ENCODE measurements at regions not wholly inside any gene's neighbourhood (a gene's known extent, or its start where the extent isn't known, plus 50 kb on each side); places are given as distances from the start of the nearest gene placed in this dataset.
"Not testable (repeated sequence)": the region's sequence is repeated elsewhere in the genome, so short reads cannot be mapped to it uniquely, and the experiment has no call there.

GRCh38 chr3:61445924-61446323, 115.4 kb upstream of the PTPRG start:
- no peak for DNase-seq

- DNase-seq, result no peak
Observed at GRCh38 chr3:61446341-61446740, 115.0 kb upstream of the PTPRG start.

DNA sequence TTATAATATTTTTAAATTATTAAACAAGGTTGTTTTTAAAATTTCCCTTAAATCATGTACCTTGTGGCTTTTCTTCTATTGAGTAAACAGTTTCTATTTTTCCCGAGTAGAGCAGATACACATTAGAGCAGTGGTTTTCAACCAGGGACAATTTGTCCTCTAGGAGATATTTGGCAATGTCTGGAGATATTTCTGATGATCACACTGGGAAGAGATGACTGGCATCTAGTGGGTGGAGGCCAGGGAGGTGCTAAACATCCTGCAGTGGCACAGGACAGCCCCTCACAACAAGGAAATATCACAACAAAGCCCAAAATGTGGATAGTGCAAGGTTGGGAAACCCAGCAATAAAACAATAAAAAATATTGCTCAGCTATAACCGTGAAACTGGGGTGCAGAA, 113.0 kb upstream of the PTPRG start:
- DNase-seq, result no peak

DNA sequence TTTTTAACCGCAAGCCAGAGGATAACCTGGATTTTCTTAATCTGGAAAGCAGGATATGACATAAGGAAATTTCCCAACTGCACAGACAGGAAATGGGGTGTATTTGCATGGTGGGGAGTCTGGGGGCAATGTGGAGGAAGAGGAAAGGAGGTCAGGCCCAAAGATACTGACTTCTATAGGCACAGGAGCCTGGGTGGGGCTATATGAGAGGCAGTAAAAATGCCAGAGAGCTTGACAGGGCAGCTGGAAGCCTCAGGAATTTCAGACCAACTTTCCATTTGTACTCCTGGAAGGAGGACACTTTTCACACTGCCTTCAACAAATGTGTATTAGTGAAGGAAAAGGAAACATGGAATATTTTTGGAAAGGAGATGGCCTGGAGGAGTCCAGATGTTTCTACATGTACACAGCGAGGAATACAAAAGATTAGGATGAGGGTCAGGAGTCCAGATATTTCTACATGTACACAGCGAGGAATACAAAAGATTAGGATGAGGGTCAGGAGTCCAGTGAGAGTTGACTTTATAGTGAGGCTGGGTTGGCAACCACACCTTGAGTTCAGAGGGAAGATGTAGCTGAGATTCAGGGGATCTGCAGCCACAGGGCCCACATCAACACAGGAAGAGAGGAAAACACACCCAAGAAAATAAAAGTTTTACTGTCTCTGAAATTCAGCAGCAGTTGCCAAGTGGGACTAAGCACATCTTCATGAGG, 111.9 kb upstream of the PTPRG start:
- DNase-seq, result no peak

- no peak for DNase-seq
Observed at GRCh38 chr3:61450866-61451265, 110.5 kb upstream of the PTPRG start.

DNA sequence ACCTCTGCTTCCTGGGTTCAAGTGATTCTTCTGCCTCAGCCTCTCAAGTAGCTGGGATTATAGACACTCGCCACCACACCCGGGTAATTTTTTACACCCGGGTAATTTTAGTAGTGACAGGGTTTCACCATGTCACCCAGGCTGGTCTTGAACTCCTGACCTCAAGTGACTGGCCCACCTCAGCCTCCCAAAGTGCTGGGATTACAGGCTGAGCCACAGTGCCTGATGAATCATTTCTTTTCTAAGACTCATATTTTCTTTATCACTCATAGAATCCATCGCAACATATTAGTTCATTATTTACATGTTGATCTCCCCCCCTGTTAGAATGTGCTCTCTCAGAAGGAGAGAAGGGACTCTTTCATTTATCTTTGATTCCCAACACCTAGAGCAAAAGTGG, 109.5 kb upstream of the PTPRG start:
- DNase-seq, result no peak

- DNase-seq, result no peak
Observed at GRCh38 chr3:61452535-61453090, 108.8 kb upstream of the PTPRG start.

DNA sequence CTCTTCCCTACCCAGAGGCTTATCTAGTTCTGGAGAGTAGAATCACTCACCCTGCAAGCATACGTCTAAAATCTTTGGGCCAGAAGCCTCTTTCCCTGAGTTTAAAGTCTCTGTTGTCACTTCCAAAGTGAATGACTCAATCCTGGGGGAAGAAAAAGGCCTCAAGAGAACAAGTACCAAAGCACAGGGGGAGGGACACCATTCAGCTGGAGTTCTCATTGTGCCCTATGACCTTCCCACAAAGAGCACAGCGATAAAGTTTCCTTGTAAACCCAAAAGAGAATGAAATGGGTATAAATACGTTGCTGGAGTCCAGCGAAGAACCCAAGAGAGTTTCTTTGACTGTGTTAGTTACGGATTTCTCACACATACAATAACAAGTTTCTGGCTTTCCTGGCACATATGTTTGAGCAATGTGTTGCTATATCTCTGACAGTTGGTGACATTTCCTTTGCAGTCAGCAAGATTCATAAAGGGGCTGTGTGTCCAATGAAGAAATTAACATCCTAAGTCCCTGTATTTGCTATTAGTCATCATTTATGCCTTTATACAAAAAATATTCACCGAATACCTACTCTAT, 107.3 kb upstream of the PTPRG start:
- no peak for DNase-seq

- DNase-seq, result no peak
Observed at GRCh38 chr3:61454801-61455200, 106.6 kb upstream of the PTPRG start.

DNA sequence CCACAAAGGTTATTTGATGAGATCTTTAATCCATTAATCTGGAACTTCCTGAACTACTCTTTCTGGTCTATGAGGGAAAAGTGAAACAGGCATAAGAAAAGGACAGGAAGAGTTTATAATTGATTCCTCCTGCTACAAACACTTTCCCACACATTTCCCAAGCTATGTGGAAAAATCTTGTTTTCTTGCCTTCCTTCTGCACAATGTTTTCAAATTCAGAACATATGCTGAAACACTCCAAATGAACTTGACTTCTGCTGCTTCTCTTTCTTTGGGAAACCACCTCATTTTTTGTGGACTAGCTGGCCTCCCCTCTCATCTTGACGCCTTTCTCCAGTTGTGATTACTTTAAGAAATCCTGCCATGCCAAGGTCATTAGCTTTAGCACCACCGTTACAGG, 100.7 kb upstream of the PTPRG start:
- no peak for DNase-seq

DNA sequence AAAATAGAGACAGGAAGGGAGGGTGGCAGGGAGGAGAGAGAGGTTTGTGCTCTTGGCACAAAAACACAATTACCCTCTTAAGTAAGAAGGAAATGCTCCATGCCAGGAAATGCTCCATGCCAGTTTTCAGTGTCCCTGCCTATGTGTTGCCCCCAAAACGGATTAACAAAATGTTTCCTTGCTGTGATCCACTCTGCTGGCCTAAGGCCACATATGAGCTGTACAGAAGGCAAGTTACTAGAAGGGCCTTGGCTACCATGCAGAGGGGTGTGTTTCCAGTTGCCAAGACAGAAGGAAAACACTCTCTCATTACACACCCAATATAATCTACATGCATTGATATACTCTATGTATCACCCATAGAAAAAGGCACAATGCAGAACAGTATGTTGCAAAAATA, 98.2 kb upstream of the PTPRG start:
- DNase-seq, result no peak

- DNase-seq, result peak; percentile 25
Observed at GRCh38 chr3:61464518-61465140, 96.7 kb upstream of the PTPRG start.

DNA sequence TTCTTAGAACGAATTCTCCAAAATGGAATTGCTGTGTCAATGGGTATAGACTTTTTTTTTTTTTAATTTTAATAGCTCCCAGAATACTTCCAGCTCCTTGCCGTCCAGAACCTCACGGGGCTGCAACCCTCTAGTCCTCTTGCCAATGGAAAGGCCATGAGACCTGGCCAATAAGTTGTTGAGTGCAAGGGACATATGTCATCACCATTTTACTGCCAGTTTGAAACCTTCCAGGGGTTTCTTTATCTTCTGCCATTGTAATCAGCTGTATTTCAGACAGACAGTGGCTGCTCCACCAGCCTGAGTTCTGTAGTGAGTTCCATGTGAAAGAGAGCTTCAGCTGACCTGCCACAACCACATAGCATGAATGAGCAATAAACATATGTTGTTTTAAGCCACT, 95.0 kb upstream of the PTPRG start:
- no peak for DNase-seq

DNA sequence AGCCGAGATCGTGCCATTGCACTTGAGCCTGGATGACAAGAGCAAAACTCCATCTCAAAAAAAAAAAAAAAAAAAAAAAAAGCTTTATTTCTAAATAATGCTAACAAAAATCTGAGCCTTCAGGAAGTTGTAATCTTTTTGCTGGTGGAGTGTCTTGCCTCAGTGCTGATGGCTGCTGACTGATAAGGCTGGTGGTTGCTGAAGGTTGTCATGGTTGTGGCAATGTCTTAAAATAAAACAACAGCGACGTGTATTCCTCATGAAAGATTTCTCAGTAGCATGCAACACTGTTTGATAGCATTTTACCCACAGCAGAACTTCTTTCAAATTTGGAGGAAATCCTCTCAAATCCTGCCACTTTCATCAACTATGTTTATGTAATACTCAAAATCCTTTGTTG, 77.4 kb upstream of the PTPRG start:
- DNase-seq, result no peak

- DNase-seq, result no peak
Observed at GRCh38 chr3:61493339-61493738, 68.0 kb upstream of the PTPRG start.

DNA sequence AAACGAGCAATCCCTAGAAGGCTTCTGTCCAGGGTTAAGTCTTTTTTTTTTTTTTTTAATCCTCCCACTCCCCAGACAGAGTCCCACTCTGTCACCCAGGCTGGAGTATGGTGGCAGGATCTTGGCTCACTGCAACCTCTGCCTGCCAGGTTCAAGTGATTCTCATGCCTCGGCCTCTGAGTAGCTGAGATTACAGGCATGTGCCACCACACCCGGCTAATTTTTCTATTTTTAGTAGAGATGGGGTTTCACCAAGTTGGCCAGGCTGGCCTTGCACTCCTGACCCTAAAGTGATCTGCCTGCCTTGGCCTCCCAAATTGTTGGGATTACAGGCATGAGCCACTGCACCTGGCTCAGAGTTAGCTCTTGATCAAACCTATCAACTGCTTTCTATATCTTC, 67.1 kb upstream of the PTPRG start:
- DNase-seq, result not testable (repeated sequence)

DNA sequence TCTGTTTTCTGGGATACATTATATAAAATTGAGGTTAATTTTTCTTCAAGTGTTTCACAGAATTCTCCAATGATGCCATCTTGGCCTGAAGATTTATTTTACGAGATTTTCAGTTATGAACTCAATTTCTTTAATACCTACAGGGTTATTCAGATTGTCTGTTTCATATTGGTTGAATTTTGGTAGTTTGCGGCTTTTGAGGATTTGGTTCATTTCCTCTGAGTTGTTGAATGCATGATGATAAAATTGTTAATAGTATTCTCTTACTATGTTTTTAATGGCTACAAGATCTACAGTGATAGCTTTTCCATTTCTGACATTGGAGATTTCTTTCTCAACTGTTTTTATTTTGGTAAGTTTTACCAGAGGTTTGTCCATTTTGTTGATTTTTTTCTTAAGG, 63.9 kb upstream of the PTPRG start:
- no peak for DNase-seq

DNA sequence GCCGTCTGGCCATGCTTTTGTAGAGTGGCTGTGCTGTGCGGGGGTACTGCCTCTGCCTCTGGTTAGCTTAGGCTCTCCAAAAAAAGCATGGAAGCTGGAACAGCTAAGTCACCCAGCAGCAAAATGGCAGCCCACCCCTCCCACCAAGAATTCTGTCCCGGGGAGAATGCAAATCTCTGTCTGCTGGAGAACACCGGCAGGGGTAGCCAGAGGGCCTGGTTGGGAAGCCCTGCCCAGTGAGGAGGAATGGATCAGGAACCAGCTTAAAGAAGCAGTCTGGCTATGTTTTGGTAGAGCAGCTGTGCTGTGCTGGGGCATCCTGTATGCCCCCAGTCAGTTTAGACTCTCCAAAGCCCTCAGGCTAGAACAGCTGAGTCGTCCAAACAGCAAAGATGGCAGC, 56.2 kb upstream of the PTPRG start:
- DNase-seq, result no peak

DNA sequence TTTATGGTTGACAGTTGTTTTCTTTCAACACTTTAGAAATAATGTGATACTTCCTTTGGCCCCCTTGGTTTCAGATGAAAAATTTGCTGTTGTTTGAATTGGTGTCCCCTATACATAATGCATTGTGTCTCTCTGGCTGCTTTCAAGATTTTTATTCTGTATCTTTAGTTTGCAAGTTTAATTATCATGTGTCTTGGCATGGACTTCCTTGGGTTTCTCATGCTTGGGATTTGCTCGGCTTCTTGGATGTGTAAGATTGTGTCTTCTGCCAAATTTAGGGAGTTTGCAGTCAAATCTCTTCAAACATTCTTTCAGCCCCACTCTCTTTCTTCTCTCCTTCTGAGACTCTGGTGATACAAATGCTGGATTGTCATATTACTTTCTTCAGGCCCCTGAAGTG, 53.4 kb upstream of the PTPRG start:
- no peak for DNase-seq

Data from NCI-H1105 treated with DMSO at 0.1 percent for 48 hours (cell line).